Parathyroid adenoma (tissue), 2 donors: ENCODE measurements at regions not wholly inside any gene's neighbourhood (a gene's known extent, or its start where the extent isn't known, plus 50 kb on each side); places are given as distances from the start of the nearest gene placed in this dataset.

Experiments
- H2AFZ ChIP-seq: fragments of 300-600 bp; sonication (generic); one replicate; pipeline ENCODE4 v1.7.0; 2017; ENCODE audit warnings: antibody characterized with exemption, mild to moderate bottlenecking
- H3K27ac ChIP-seq: fragments of 300-600 bp; sonication (generic); one replicate; pipeline ENCODE4 v1.7.0; 2017
- H3K27me3 ChIP-seq: fragments of 300-600 bp; sonication (generic); one replicate; pipeline ENCODE4 v1.7.0; 2017; ENCODE audit warnings: low read length; ENCODE audit not compliant: control insufficient read depth, insufficient read depth
- H3K36me3 ChIP-seq: fragments of 300-600 bp; sonication (generic); one replicate; pipeline ENCODE4 v1.7.0; 2017; ENCODE audit warnings: low read length; ENCODE audit not compliant: control insufficient read depth, insufficient read depth
- H3K4me1 ChIP-seq: fragments of 300-600 bp; sonication (generic); one replicate; pipeline ENCODE4 v1.7.0; 2017; ENCODE audit warnings: control low read depth
- H3K4me2 ChIP-seq: fragments of 300-600 bp; sonication (generic); one replicate; pipeline ENCODE4 v1.7.0; 2017; ENCODE audit warnings: low read length
- H3K4me3 ChIP-seq: fragments of 300-600 bp; sonication (generic); one replicate; pipeline ENCODE4 v1.7.0; 2017; ENCODE audit warnings: low read depth, low read length
- H3K79me2 ChIP-seq: fragments of 300-600 bp; sonication (generic); one replicate; pipeline ENCODE4 v1.7.0; 2017; ENCODE audit warnings: control low read depth
- H3K9ac ChIP-seq: fragments of 300-600 bp; sonication (generic); one replicate; pipeline ENCODE4 v1.7.0; 2017; ENCODE audit warnings: mild to moderate bottlenecking
- H3K9me3 ChIP-seq: fragments of 300-600 bp; sonication (generic); one replicate; pipeline ENCODE4 v1.7.0; 2017; ENCODE audit warnings: low read length; ENCODE audit not compliant: control insufficient read depth
- CTCF ChIP-seq: fragments of 300-600 bp; sonication (generic); IDR thresholded peaks from one replicate; pipeline ENCODE4 v1.7.0; 2017; ENCODE audit warnings: antibody characterized with exemption, mild to moderate bottlenecking
- donor health status: primary hyperparathyroidism.

DNA sequence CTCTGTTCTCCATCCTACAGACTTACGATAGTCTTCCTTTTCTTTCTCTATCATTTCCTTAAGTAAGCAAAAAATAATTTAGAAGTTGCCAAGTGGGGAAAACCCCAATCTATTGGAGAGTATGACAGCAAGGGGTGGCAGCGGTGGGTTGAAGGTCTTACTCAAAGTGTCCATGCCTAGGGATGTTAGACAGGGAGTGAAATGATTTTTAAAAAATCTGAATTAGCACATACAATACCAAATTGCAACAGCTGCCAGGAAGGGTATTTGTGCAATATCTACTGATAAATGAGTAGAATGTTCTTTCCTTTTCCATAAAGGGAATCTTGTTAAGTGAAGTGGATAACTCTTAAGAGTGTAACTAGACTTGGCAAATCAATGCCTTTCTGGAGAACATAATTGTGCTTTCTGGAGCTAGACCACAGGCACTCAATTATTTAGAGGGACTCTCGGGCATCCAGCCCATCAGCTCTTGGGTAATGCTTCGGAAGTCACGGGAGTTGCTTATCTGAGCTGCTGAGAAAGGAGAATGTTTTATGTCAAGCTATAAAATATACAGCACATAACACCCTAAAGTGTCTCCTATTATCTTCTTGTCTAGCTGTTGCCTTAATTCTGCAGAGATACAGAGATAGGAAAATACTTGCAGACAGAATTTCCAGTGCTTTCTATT lies 151.5 kb downstream of the KCNJ2 start:
- peak overlapping the region; percentile 28 for H3K4me2 ChIP-seq
- H3K36me3 ChIP-seq: no peaks in the 10 kb centered on the region
- H3K79me2 ChIP-seq: peaks cover 3% of the 10 kb centered on the region
- no peaks in the 10 kb centered on the region for H3K27me3 ChIP-seq
- no peak overlapping the region for H3K9ac ChIP-seq
- peaks cover 63% of the 10 kb centered on the region for H3K4me1 ChIP-seq
- peak overlapping the region; percentile 23 for H3K4me3 ChIP-seq
- no peak for TF ChIP-seq CTCF
- H3K27ac ChIP-seq: peak overlapping the region; percentile 99
- H2AFZ ChIP-seq: peak overlapping the region; percentile 16
- H3K9me3 ChIP-seq: no peaks in the 10 kb centered on the region

DNA sequence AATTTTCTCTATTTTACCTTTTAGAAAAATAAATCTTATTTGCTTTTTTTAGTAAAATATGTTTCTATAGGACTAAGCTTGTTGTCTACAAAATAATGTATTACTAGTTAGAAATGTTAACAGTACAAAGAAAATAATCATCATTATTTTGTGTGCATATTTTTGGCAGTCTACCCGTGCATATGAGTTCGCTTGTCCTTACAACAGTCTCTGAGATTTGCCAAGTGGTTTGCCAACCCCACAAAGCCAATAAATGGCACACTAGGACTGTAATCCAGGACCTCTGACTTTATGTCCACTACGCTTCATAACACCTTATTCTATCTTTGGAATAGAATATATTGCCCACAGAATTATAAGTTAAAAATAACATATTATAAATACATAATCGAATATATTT lies 152.0 kb downstream of the KCNJ2 start:
- Histone ChIP-seq H3K27me3 (no peaks in the 10 kb centered on the region), H3K9ac (no peak overlapping the region), H3K4me2 (peak overlapping the region; percentile 28), H3K4me1 (peaks cover 68% of the 10 kb centered on the region), H3K27ac (peak overlapping the region; percentile 99), H3K79me2 (peaks cover 3% of the 10 kb centered on the region), H3K4me3 (peak overlapping the region; percentile 23), H3K36me3 (no peaks in the 10 kb centered on the region), H3K9me3 (no peaks in the 10 kb centered on the region), H2AFZ (no peak overlapping the region)
- no peak for TF ChIP-seq CTCF

- H3K36me3 ChIP-seq: no peaks in the 10 kb centered on the region
- no peaks in the 10 kb centered on the region for H3K9me3 ChIP-seq
- no peaks in the 10 kb centered on the region for H3K27me3 ChIP-seq
- H3K4me2 ChIP-seq: peak overlapping the region; percentile 13
- H2AFZ ChIP-seq: peak overlapping the region; percentile 41
- no peak for TF ChIP-seq CTCF
- H3K79me2 ChIP-seq: peaks cover 3% of the 10 kb centered on the region
- H3K4me3 ChIP-seq: no peak overlapping the region
- H3K4me1 ChIP-seq: peaks cover 66% of the 10 kb centered on the region
- H3K9ac ChIP-seq: no peak overlapping the region
- H3K27ac ChIP-seq: peak overlapping the region; percentile 99
Observed at GRCh38 chr17:70323269-70323668, 153.9 kb downstream of the KCNJ2 start.

DNA sequence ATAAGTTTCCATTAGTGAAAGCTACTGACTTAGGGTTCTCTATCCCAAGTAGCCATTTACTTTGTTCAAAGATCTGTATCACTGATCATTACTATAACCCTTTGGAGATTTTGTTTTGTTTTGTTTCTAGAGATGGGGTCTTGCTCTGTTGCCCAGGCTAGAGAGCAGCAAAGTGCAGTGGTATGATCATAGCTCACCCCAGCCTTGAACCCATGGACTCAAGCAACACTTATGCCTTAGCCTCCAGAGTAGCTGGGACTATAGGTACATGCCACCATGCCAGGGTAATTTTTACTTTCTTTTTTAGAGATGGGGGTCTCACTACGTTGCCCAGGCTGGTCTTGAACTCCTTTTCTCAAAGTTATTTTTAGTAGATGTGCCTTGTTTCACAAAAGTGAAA lies 154.7 kb downstream of the KCNJ2 start:
- no peaks in the 10 kb centered on the region for H3K36me3 ChIP-seq
- no peak for TF ChIP-seq CTCF
- H3K4me3 ChIP-seq: no peak overlapping the region
- no peaks in the 10 kb centered on the region for H3K27me3 ChIP-seq
- H3K27ac ChIP-seq: peak overlapping the region; percentile 99
- H3K9me3 ChIP-seq: no peaks in the 10 kb centered on the region
- H3K9ac ChIP-seq: no peak overlapping the region
- H2AFZ ChIP-seq: peak overlapping the region; percentile 25
- H3K79me2 ChIP-seq: peaks cover 3% of the 10 kb centered on the region
- peaks cover 70% of the 10 kb centered on the region for H3K4me1 ChIP-seq
- no peak overlapping the region for H3K4me2 ChIP-seq

DNA sequence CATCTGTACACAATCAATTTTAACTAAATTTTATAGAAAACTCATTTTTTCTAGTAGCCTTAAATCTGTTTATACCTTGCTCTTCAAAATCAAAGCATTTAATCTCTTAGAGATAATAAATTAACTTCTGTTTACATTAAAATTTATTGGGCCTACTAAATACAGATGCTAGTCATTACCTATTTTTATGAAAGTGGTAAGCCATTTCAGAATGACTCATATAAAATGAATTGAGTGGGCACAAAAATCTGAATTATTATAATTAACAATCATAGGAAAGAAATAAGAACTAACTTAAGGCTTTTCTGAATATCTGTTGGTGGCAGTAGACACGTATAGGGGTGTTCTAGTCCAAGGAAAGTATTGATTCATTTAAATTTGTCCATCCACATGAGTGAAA lies 157.9 kb downstream of the KCNJ2 start:
- no peak for TF ChIP-seq CTCF
- H3K4me3 ChIP-seq: no peak overlapping the region
- peaks cover 72% of the 10 kb centered on the region for H3K4me1 ChIP-seq
- H2AFZ ChIP-seq: peak overlapping the region; percentile 56
- H3K4me2 ChIP-seq: no peak overlapping the region
- no peaks in the 10 kb centered on the region for H3K36me3 ChIP-seq
- peaks cover 3% of the 10 kb centered on the region for H3K79me2 ChIP-seq
- peak overlapping the region; percentile 99 for H3K27ac ChIP-seq
- H3K9ac ChIP-seq: no peak overlapping the region
- no peaks in the 10 kb centered on the region for H3K27me3 ChIP-seq
- H3K9me3 ChIP-seq: no peaks in the 10 kb centered on the region
